MM.1S (cell line): ENCODE measurements at regions not wholly inside any gene's neighbourhood (a gene's known extent, or its start where the extent isn't known, plus 50 kb on each side); places are given as distances from the start of the nearest gene placed in this dataset.

Experiments used
- DNase-seq: peaks from one replicate; pipeline ENCODE4 v3.0.0-alpha.2; 2015
- H2AFZ ChIP-seq: fragments of 300-600 bp; sonication (generic); 2 replicates; pipeline ENCODE4 v1.6.0; 2016; ENCODE audit warnings: antibody characterized with exemption, low read length
- H3F3A ChIP-seq: fragments of 300-600 bp; sonication (generic); 2 replicates; pipeline ENCODE4 v1.6.1; 2016; ENCODE audit warnings: mild to moderate bottlenecking, antibody characterized with exemption, low read length, moderate library complexity, mixed read lengths; ENCODE audit not compliant: insufficient read depth
- H3K27ac ChIP-seq: fragments of 300-600 bp; sonication (generic); 2 replicates; pipeline ENCODE4 v1.5.1; 2016; ENCODE audit warnings: mild to moderate bottlenecking, low read length
- H3K27me3 ChIP-seq: fragments of 300-600 bp; sonication (generic); replicated peaks from 2 replicates; pipeline ENCODE4 v1.6.0; 2016; ENCODE audit warnings: low read length; ENCODE audit not compliant: insufficient read depth
- H3K36me3 ChIP-seq: fragments of 300-600 bp; sonication (generic); replicated peaks from 2 replicates; pipeline ENCODE4 v1.6.1; 2016; ENCODE audit warnings: mild to moderate bottlenecking, low read length, mixed read lengths; ENCODE audit not compliant: insufficient read depth
- H3K4me1 ChIP-seq: fragments of 300-600 bp; sonication (generic); 2 replicates; pipeline ENCODE4 v1.6.1; 2016; ENCODE audit warnings: low read length, mixed read lengths
- H3K4me2 ChIP-seq: fragments of 300-600 bp; sonication (generic); 2 replicates; pipeline ENCODE4 v1.6.0; 2016; ENCODE audit warnings: low read depth, low read length
- H3K4me3 ChIP-seq: fragments of 300-600 bp; sonication (generic); 2 replicates; pipeline ENCODE4 v1.5.1; 2016; ENCODE audit warnings: low read length, mixed read lengths
- H3K79me2 ChIP-seq: fragments of 300-600 bp; sonication (generic); 2 replicates; pipeline ENCODE4 v1.6.1; 2016; ENCODE audit warnings: mixed run types, low read length, mixed read lengths
- H3K9ac ChIP-seq: fragments of 300-600 bp; sonication (generic); 2 replicates; pipeline ENCODE4 v1.6.1; 2016; ENCODE audit warnings: low read length, mixed read lengths
- H3K9me2 ChIP-seq: fragments of 300-600 bp; sonication (generic); replicated peaks from 2 replicates; pipeline ENCODE4 v1.6.1; 2016; ENCODE audit warnings: mild to moderate bottlenecking, low read length, mixed read lengths; ENCODE audit not compliant: insufficient read depth
- H3K9me3 ChIP-seq: fragments of 300-600 bp; sonication (generic); replicated peaks from 2 replicates; pipeline ENCODE4 v1.6.1; 2016; ENCODE audit warnings: mild to moderate bottlenecking, low read length, mixed read lengths; ENCODE audit not compliant: insufficient read depth
- H4K20me1 ChIP-seq: fragments of 300-600 bp; sonication (generic); 2 replicates; pipeline ENCODE4 v1.6.1; 2016; ENCODE audit warnings: mild to moderate bottlenecking, low read length, moderate library complexity, mixed read lengths; ENCODE audit not compliant: insufficient read depth
- CTCF ChIP-seq: fragments of 300-600 bp; sonication (generic); IDR thresholded peaks from 2 replicates; pipeline ENCODE4 v1.5.1; 2016; ENCODE audit warnings: antibody characterized with exemption, low read length, mixed read lengths
- EZH2 ChIP-seq: fragments of 300-600 bp; sonication (generic); optimal IDR thresholded peaks from 2 replicates; pipeline ENCODE3; 2017; ENCODE audit warnings: low read depth, mild to moderate bottlenecking, antibody characterized with exemption, low read length, mixed read lengths
- EZH2phosphoT487 ChIP-seq: fragments of 300-600 bp; sonication (generic); IDR thresholded peaks from 2 replicates; pipeline ENCODE4 v1.6.1; 2018; ENCODE audit warnings: antibody characterized with exemption, low read length

DNA sequence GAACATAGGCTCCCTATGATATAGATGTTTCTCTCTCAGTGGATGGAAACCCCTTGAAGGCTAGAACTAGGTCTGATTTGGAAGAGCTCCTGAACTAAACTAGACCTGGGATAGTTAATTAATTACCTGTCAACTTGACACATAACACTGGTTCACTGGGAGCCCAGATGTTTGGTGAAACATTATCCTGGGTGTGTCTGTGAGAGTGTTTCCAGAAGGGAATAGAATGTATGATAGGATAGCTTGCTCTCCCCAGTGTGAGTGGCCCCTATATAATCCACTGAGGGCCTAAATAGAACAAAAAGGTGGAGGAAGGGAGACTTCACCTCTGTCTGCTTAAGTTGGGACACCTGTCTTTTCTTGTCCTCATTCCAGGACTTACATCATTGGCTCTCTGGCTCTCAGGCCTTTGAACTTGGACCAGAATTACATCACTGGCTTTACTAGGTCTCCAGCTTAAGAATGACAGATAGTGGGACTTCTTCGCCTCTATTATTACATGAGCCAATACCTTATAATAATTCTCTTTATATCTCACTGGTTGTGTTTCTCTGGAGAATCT is 194.1 kb downstream of the KTN1 start:
- H3K9me3 ChIP-seq: no peaks in the 10 kb centered on the region
- H3K4me1 ChIP-seq: no peaks in the 10 kb centered on the region
- H3K79me2 ChIP-seq: no peaks in the 10 kb centered on the region
- H3K4me2 ChIP-seq: no peak overlapping the region
- no peaks in the 10 kb centered on the region for H3K36me3 ChIP-seq
- no peak overlapping the region for H3K27ac ChIP-seq
- H3K9me2 ChIP-seq: no peaks in the 10 kb centered on the region
- H3K4me3 ChIP-seq: no peak overlapping the region
- no peaks in the 10 kb centered on the region for H3K27me3 ChIP-seq
- H3F3A ChIP-seq: no peaks in the 10 kb centered on the region
- DNase-seq: no peak
- no peaks in the 10 kb centered on the region for H4K20me1 ChIP-seq
- H2AFZ ChIP-seq: no peak overlapping the region
- no peak for TF ChIP-seq EZH2phosphoT487
- no peak for TF ChIP-seq EZH2
- TF ChIP-seq CTCF: no peak
- no peak overlapping the region for H3K9ac ChIP-seq

DNA sequence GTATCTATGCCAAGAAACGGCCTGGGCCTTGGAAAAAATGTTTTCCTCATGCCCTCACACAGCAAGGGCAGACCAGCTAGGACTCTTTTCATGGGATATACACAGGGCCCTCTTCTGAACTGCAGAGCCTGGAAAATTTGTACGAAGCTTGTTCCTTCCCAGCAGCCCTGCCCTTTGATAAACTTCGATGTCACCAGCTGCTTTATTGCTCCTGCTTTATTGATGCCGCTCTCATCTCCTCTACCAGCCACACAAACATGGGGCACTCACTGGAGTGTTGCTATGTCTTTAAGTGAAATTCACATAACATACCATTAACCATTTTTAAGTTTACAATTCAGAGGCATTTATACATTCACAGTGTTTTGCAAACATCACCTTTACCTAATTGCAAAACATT is 197.9 kb downstream of the KTN1 start:
- Histone ChIP-seq H3K36me3 (no peaks in the 10 kb centered on the region), H4K20me1 (no peaks in the 10 kb centered on the region), H2AFZ (no peak overlapping the region), H3F3A (no peaks in the 10 kb centered on the region), H3K9ac (no peak overlapping the region), H3K27me3 (no peaks in the 10 kb centered on the region), H3K79me2 (no peaks in the 10 kb centered on the region), H3K27ac (no peak overlapping the region), H3K4me1 (no peaks in the 10 kb centered on the region), H3K9me3 (no peaks in the 10 kb centered on the region), H3K4me2 (no peak overlapping the region), H3K9me2 (no peaks in the 10 kb centered on the region), H3K4me3 (no peak overlapping the region)
- TF ChIP-seq CTCF: no peak
- TF ChIP-seq EZH2phosphoT487: no peak
- TF ChIP-seq EZH2: no peak
- no peak for DNase-seq

- H3K9me2 ChIP-seq: no peaks in the 10 kb centered on the region
- H3K9ac ChIP-seq: no peak overlapping the region
- H3K79me2 ChIP-seq: no peaks in the 10 kb centered on the region
- TF ChIP-seq EZH2phosphoT487: no peak
- TF ChIP-seq CTCF: no peak
- TF ChIP-seq EZH2: no peak
- no peaks in the 10 kb centered on the region for H3K27me3 ChIP-seq
- H3K4me1 ChIP-seq: no peaks in the 10 kb centered on the region
- H3F3A ChIP-seq: no peaks in the 10 kb centered on the region
- no peaks in the 10 kb centered on the region for H3K36me3 ChIP-seq
- H3K4me2 ChIP-seq: no peak overlapping the region
- H2AFZ ChIP-seq: no peak overlapping the region
- no peak overlapping the region for H3K4me3 ChIP-seq
- no peak overlapping the region for H3K27ac ChIP-seq
- no peak for DNase-seq
- H3K9me3 ChIP-seq: no peaks in the 10 kb centered on the region
- H4K20me1 ChIP-seq: no peaks in the 10 kb centered on the region
Measured at GRCh38 chr14:55780156-55780946, 200.3 kb downstream of the KTN1 start.
